GM12878 (cell line): ENCODE measurements at regions not wholly inside any gene's neighbourhood (a gene's known extent, or its start where the extent isn't known, plus 50 kb on each side); places are given as distances from the start of the nearest gene placed in this dataset.

Experiments used
- ATAC-seq: fragments of 200-7000 bp; cut with Tn5 transposase; 3 replicates; pipeline ENCODE4 v1.9.1; 2020; ENCODE audit warnings: mild to moderate bottlenecking, moderate library complexity
- BruUV-seq: library from RNA; stranded (reverse); fragments of 400-500 nt; replicated peaks from 2 replicates; lab custom pipeline; 2021; lab: Mats Ljungman, UMichigan
- CTCF ChIA-PET: fragments of 300-600 bp; sonication (Branson Sonifier 250); formaldehyde crosslinking; extraction: SDS; loops from one replicate; lab custom pipeline; 2021; ENCODE audit warnings: inconsistent platforms; lab: Yijun Ruan, JAX
- POLR2A ChIA-PET: fragments of 350-600 bp; formaldehyde crosslinking; extraction: SDS; loops from one replicate; lab custom pipeline; 2021; ENCODE audit warnings: inconsistent platforms; lab: Charles Lee
- RAD21 ChIA-PET: fragments of 300-600 bp; sonication (Branson Sonifier 250); formaldehyde crosslinking; loops from one replicate; lab custom pipeline; 2023; ENCODE audit warnings: antibody characterized with exemption; ENCODE audit not compliant: unreplicated experiment; lab: Charles Lee
- SMC1A ChIA-PET: fragments of 300-600 bp; sonication (Branson Sonifier 250); formaldehyde crosslinking; loops from one replicate; lab custom pipeline; 2023; ENCODE audit not compliant: unreplicated experiment, uncharacterized antibody; lab: Charles Lee
- DNase-seq: peaks from one replicate; pipeline ENCODE4 v3.0.0-alpha.2; 2011; ENCODE audit warnings: low read depth, low spot score
- FAIRE-seq: peaks from 3 replicates; lab custom pipeline; 2011; peaks lifted over from hg19 to GRCh38; lab: Jason Lieb, UNC
- H2AFZ ChIP-seq: 2 replicates; pipeline ENCODE4 v1.6.0; 2011; ENCODE audit warnings: low read depth, low read length, control low read depth; ENCODE audit not compliant: control insufficient read depth
- H3K27ac ChIP-seq: 2 replicates; pipeline ENCODE4 v1.5.1; 2011; ENCODE audit warnings: control low read depth; ENCODE audit not compliant: control insufficient read depth, insufficient read depth
- H3K27me3 ChIP-seq, 2 experiments: replicated peaks in 1 of 2; 2 replicates each; pipeline versions ENCODE4 v1.6.0 to v1.6.1; 2011; ENCODE audit warnings: low read length in 1 of 2; ENCODE audit not compliant: control insufficient read depth in 2 of 2, insufficient read depth in 2 of 2
- H3K36me3 ChIP-seq, 2 experiments: 2 replicates each; pipeline ENCODE4 v1.5.1; 2011; ENCODE audit warnings: low read length in 1 of 2; ENCODE audit not compliant: control insufficient read depth in 2 of 2, insufficient read depth in 2 of 2
- H3K4me1 ChIP-seq: 2 replicates; pipeline ENCODE4 v1.6.1; 2011; ENCODE audit warnings: mild to moderate bottlenecking, low read length, moderate library complexity, mixed read lengths; ENCODE audit not compliant: control insufficient read depth, insufficient read depth
- H3K4me2 ChIP-seq: 2 replicates; pipeline ENCODE4 v1.6.0; 2011; ENCODE audit warnings: control low read depth; ENCODE audit not compliant: control insufficient read depth, insufficient read depth
- H3K4me3 ChIP-seq: fragments of 200-600 bp; sonication (generic); 2 replicates; pipeline ENCODE4 v1.5.1; 2016
- H3K79me2 ChIP-seq: 2 replicates; pipeline ENCODE4 v1.6.0; 2011; ENCODE audit warnings: low read length; ENCODE audit not compliant: control insufficient read depth, insufficient read depth
- H3K9ac ChIP-seq: 2 replicates; pipeline ENCODE4 v1.8.0; 2011; ENCODE audit warnings: low read length, control low read depth, mixed read lengths; ENCODE audit not compliant: control insufficient read depth, insufficient read depth
- H3K9me3 ChIP-seq: replicated peaks from 3 replicates; pipeline ENCODE4 v1.5.1; 2011; ENCODE audit warnings: mild to moderate bottlenecking, low read length; ENCODE audit not compliant: control insufficient read depth, insufficient read depth
- H4K20me1 ChIP-seq: 2 replicates; pipeline ENCODE4 v1.6.0; 2011; ENCODE audit not compliant: control insufficient read depth, insufficient read depth
- E2F8 ChIP-seq: fragments of 450-650 bp; IDR thresholded peaks from 2 replicates; pipeline ENCODE4 v1.6.1; 2018; ENCODE audit warnings: mild to moderate bottlenecking, low read depth, moderate library complexity; ENCODE audit not compliant: partially characterized antibody
- ESRRA ChIP-seq: IDR thresholded peaks from 2 replicates; pipeline ENCODE4 v1.6.1; 2012; ENCODE audit warnings: mild to moderate bottlenecking, low read length, improper control_type of control experiment
- JUND ChIP-seq: IDR thresholded peaks from 2 replicates; pipeline ENCODE4 v1.6.1; 2012; ENCODE audit warnings: low read depth, mild to moderate bottlenecking, low read length, improper control_type of control experiment, moderate library complexity
- KDM1A ChIP-seq: fragments of 200-600 bp; sonication (generic); IDR thresholded peaks from 2 replicates; pipeline ENCODE4 v1.6.1; 2016; ENCODE audit warnings: borderline replicate concordance
- RCOR1 ChIP-seq: conservative IDR thresholded peaks from 2 replicates; pipeline ENCODE4 v1.6.1; 2012; ENCODE audit warnings: low read depth, low read length, improper control_type of control experiment
- TARDBP ChIP-seq: IDR thresholded peaks from 2 replicates; pipeline ENCODE4 v1.6.1; 2016; ENCODE audit warnings: borderline replicate concordance
- USF1 ChIP-seq: IDR thresholded peaks from 2 replicates; pipeline ENCODE4 v1.6.1; 2011; ENCODE audit warnings: borderline replicate concordance, low read depth, mild to moderate bottlenecking, moderate library complexity, mixed read lengths, low read length; ENCODE audit not compliant: insufficient read depth; ENCODE audit errors: extremely low read length
- ZNF217 ChIP-seq: fragments of 450-650 bp; IDR thresholded peaks from 2 replicates; pipeline ENCODE4 v1.6.1; 2017; ENCODE audit warnings: antibody characterized with exemption, mild to moderate bottlenecking
- ZNF24 ChIP-seq: fragments of 450-650 bp; IDR thresholded peaks from 2 replicates; pipeline ENCODE4 v1.6.1; 2017; ENCODE audit warnings: antibody characterized with exemption, mild to moderate bottlenecking
- ZNF274 ChIP-seq: IDR thresholded peaks from one replicate; pipeline ENCODE4 v1.8.0; 2011; ENCODE audit not compliant: insufficient read length, insufficient read depth
- WGBS: methylation state at CpG from one replicate; pipeline ENCODE4 v1.1.6; 2016; ENCODE audit warnings: low lambda C conversion rate; ENCODE audit not compliant: insufficient replicate concordance, insufficient coverage; ENCODE audit errors: missing lambda C conversion rate; 5-methylcytosine and 5-hydroxymethylcytosine counted together
- in situ Hi-C: fragments of 300-500 bp; cut with MboI; formaldehyde crosslinking; loops from 9 replicates; pipeline ENCODE4 v1.14.3; 2018; ENCODE audit warnings: mixed read lengths
- intact Hi-C: fragments of 100-400 bp; cut with micrococcal nuclease; formaldehyde crosslinking; loops from one replicate; pipeline ENCODE4 v1.14.2; 2022; ENCODE audit not compliant: unreplicated experiment
- TF ChIP-seq, protein P1 (sequence below): IDR thresholded peaks from 2 replicates; pipeline ENCODE4 v1.6.1; 2011; ENCODE audit warnings: low read depth, mild to moderate bottlenecking, low read length, moderate library complexity, borderline replicate concordance; ENCODE audit errors: extremely low read depth
- TF ChIP-seq, protein P2 (sequence below): fragments of 450-650 bp; IDR thresholded peaks from 2 replicates; pipeline ENCODE4 v1.6.1; 2016; ENCODE audit warnings: mild to moderate bottlenecking

GRCh38 chr4:156608651-156609050 lies 362.9 kb downstream of the PDGFC start (continued):
- TF ChIP-seq USF1 = no peak
- no peak for TF ChIP-seq ESRRA
- TF ChIP-seq TARDBP = no peak
- TF ChIP-seq JUND = no peak
- no peak for TF ChIP-seq ZNF217
- no peak for TF ChIP-seq KDM1A
- TF ChIP-seq, protein P1, sequence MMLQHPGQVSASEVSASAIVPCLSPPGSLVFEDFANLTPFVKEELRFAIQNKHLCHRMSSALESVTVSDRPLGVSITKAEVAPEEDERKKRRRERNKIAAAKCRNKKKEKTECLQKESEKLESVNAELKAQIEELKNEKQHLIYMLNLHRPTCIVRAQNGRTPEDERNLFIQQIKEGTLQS = no peak
- no peak for TF ChIP-seq E2F8
- no peak for TF ChIP-seq RCOR1

- POLR2A ChIA-PET = no interaction called here
- Histone ChIP-seq H3K4me3 (no peak overlapping the region), H3K4me2 (no peak overlapping the region), H3K36me3 (no peaks in the 10 kb centered on the region), H4K20me1 (no peaks in the 10 kb centered on the region), H3K9ac (no peak overlapping the region), H3K27ac (no peak overlapping the region), H3K4me1 (no peaks in the 10 kb centered on the region), H3K9me3 (no peaks in the 10 kb centered on the region), H2AFZ (no peak overlapping the region), H3K27me3 (no peaks in the 10 kb centered on the region), H3K79me2 (no peaks in the 10 kb centered on the region)
- TF ChIP-seq ZNF274 (no peak), USF1 (no peak), ZNF24 (no peak)
- TF ChIP-seq, protein P2, sequence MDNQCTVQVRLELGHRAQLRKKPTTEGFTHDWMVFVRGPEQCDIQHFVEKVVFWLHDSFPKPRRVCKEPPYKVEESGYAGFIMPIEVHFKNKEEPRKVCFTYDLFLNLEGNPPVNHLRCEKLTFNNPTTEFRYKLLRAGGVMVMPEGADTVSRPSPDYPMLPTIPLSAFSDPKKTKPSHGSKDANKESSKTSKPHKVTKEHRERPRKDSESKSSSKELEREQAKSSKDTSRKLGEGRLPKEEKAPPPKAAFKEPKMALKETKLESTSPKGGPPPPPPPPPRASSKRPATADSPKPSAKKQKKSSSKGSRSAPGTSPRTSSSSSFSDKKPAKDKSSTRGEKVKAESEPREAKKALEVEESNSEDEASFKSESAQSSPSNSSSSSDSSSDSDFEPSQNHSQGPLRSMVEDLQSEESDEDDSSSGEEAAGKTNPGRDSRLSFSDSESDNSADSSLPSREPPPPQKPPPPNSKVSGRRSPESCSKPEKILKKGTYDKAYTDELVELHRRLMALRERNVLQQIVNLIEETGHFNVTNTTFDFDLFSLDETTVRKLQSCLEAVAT = no peak
- WGBS = 0% methylated on average over 1 of the region's 1 CpG
- no TSS peak for BruUV-seq
- in situ Hi-C loops (no loop called here), intact Hi-C loops (no loop called here)
- RAD21 ChIA-PET = no interaction called here
- DNase-seq = no peak
- FAIRE-seq = no peak
- SMC1A ChIA-PET = interaction anchor here (0.8 kb wide), 1 partner anchor 12 kb away, joined by 3 read pairs; no protein-coding TSS in a partner anchor
- CTCF ChIA-PET = no interaction called here
- no peak for ATAC-seq
Observed at GRCh38 chr4:156607478-156607857, 364.1 kb downstream of the PDGFC start.
